ENCODE measurements at regions not wholly inside any gene's neighbourhood (a gene's known extent, or its start where the extent isn't known, plus 50 kb on each side); places are given as distances from the start of the nearest gene placed in this dataset.

DNA sequence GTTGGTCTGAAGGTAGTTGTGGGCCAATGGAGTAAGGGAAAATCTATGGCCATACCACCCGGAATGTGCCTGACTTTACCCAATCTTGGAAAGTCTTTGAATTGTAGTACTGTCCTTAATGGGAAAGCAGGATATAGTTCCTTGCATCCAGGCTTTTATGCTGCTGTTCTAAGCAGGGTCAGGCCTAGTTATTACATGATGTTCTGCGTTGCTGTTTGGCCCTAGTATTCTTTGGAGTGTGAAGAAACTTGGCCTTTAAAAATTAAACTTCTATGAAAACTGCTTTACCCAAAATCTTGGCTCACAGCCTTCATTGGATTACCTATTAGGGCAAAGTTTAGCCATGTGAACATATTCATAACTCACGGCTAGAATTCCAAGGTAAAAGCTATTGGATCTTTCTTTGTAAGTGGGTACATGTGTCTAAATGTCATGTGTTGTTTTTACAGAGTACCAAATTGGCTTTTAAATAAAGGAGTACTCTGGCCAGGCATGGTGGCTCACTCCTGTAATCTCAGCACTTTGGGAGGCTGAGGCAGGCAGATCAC lies 211.1 kb downstream of the DTWD2 start:
- H3K23ac ChIP-seq (ENCODE audit: insufficient read length, low read depth, low read length), result no peak overlapping the region
- H3K4me2 ChIP-seq (ENCODE audit: insufficient read depth, insufficient read length, low read length), result no peak overlapping the region
- H4K20me1 ChIP-seq (ENCODE audit: control insufficient read depth, insufficient read depth, insufficient read length), result no peaks in the 10 kb centered on the region
- no peak overlapping the region for H2AFZ ChIP-seq (ENCODE audit: low read length)
- Mint-ChIP-seq H3K36me3 (ENCODE audit: insufficient read depth in 1 of 3, low read depth in 3 of 3) (no peaks in the 10 kb centered on the region), H3K27me3 (ENCODE audit: low read depth) (no peaks in the 10 kb centered on the region), H3K4me1 (peaks cover 8 to 15% of the 10 kb centered on the region in 2 experiments), H3K27ac (no peak overlapping the region), H3K4me3 (no peak overlapping the region), H3K9me3 (no peaks in the 10 kb centered on the region)
- H3K4me1 ChIP-seq (ENCODE audit: insufficient read depth, low read length), result no peaks in the 10 kb centered on the region
- H3K14ac ChIP-seq (ENCODE audit: insufficient read depth, low read length), result no peak overlapping the region; the same call in 1 of the 2 replicates
- no peak for DNase-seq
- no peaks in the 10 kb centered on the region for H3K9me3 ChIP-seq (ENCODE audit: control insufficient read depth, low read depth, low read length)
- no peak overlapping the region for H3K4ac ChIP-seq (ENCODE audit: low read depth, low read length)
- no peaks in the 10 kb centered on the region for H3K27me3 ChIP-seq (ENCODE audit: insufficient read depth, low read length)
- H3K18ac ChIP-seq (ENCODE audit: insufficient read length, low read depth, low read length), result no peak overlapping the region
- no peak overlapping the region for H4K8ac ChIP-seq (replicated peaks; ENCODE audit: insufficient read length, low read depth, low read length)
- no peaks in the 10 kb centered on the region for H3K79me2 ChIP-seq (ENCODE audit: insufficient read depth, low read length)
- H3K56ac ChIP-seq (ENCODE audit: insufficient read length, low read depth, low read length), result no peak overlapping the region
- H2AK5ac ChIP-seq (ENCODE audit: insufficient read length, low read length), result no peak overlapping the region
- H3K27ac ChIP-seq (ENCODE audit: insufficient read length, low read depth, low read length), result no peak overlapping the region
- no peak overlapping the region for H4K91ac ChIP-seq (ENCODE audit: insufficient read length, low read depth, low read length)
- no peak overlapping the region for H2BK15ac ChIP-seq (ENCODE audit: low read depth, low read length)
- TF ChIP-seq, protein P1, sequence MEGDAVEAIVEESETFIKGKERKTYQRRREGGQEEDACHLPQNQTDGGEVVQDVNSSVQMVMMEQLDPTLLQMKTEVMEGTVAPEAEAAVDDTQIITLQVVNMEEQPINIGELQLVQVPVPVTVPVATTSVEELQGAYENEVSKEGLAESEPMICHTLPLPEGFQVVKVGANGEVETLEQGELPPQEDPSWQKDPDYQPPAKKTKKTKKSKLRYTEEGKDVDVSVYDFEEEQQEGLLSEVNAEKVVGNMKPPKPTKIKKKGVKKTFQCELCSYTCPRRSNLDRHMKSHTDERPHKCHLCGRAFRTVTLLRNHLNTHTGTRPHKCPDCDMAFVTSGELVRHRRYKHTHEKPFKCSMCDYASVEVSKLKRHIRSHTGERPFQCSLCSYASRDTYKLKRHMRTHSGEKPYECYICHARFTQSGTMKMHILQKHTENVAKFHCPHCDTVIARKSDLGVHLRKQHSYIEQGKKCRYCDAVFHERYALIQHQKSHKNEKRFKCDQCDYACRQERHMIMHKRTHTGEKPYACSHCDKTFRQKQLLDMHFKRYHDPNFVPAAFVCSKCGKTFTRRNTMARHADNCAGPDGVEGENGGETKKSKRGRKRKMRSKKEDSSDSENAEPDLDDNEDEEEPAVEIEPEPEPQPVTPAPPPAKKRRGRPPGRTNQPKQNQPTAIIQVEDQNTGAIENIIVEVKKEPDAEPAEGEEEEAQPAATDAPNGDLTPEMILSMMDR (conservative IDR thresholded peaks at IDR 0.05), result no peak
- H3K23me2 ChIP-seq (ENCODE audit: insufficient read length, low read depth, low read length, poor library complexity, severe bottlenecking), result no peaks in the 10 kb centered on the region
- H2BK5ac ChIP-seq (ENCODE audit: insufficient read length, low read length), result no peak overlapping the region
- WGBS (ENCODE audit: extremely low coverage, insufficient read length, low lambda C conversion rate), result no CpG with 5 or more reads among the region's 3 CpGs
- no peak overlapping the region for H3T11ph ChIP-seq (ENCODE audit: low read length)
- no peak overlapping the region for H4K5ac ChIP-seq (ENCODE audit: insufficient read length, low read depth, low read length)
- no peak overlapping the region for H2BK20ac ChIP-seq (ENCODE audit: low read depth, low read length, poor library complexity, severe bottlenecking)
- H3K9ac ChIP-seq (ENCODE audit: extremely low read depth, insufficient read length, low read length), result no peak overlapping the region
- no peaks in the 10 kb centered on the region for H3K79me1 ChIP-seq (ENCODE audit: insufficient read depth, low read depth, low read length, poor library complexity, severe bottlenecking)
- no peak overlapping the region for H2BK12ac ChIP-seq (ENCODE audit: insufficient read length, low read depth, low read length)
- H2BK120ac ChIP-seq (ENCODE audit: low read depth, low read length, poor library complexity, severe bottlenecking), result no peak overlapping the region
